ENCODE measurements at regions not wholly inside any gene's neighbourhood (a gene's known extent, or its start where the extent isn't known, plus 50 kb on each side); places are given as distances from the start of the nearest gene placed in this dataset.
"Not testable (repeated sequence)": the region's sequence is repeated elsewhere in the genome, so short reads cannot be mapped to it uniquely, and the experiment has no call there.

GRCh38 chr2:109727929-109728447 lies 66.1 kb upstream of the RGPD5 start:
- Histone ChIP-seq H3K9me3 (peaks cover 0 to 4% (median 0%) of the 10 kb centered on the region in 12 donors), H3K4me3 (no peak overlapping the region), H3K27ac (no peak overlapping the region), H3K36me3 (no peaks in the 10 kb centered on the region), H3K4me1 (peaks cover 0 to 7% (median 0%) of the 10 kb centered on the region in 12 donors), H3K27me3 (no peaks in the 10 kb centered on the region)
- DNase-seq = no peak
- no peak for ATAC-seq
- WGBS, 4 donors = 94 to 99% (median 97%) methylated on average over 4 of the region's 4 CpGs
- intact Hi-C loops (cut with DNase I) = no loop called here
- TF ChIP-seq CTCF (IDR thresholded peaks at IDR 0.05) (no peak), POLR2A (IDR thresholded peaks at IDR 0.05) (no peak)

GRCh38 chr2:109733746-109734145 lies 60.4 kb upstream of the RGPD5 start:
- 87 to 97% (median 92%) methylated on average over 14 of the region's 14 CpGs for WGBS, 4 donors
- ATAC-seq; H3K27me3 ChIP-seq; DNase-seq; H3K9me3 ChIP-seq; intact Hi-C loops (cut with DNase I); H3K4me3 ChIP-seq; H3K27ac ChIP-seq; H3K4me1 ChIP-seq; H3K36me3 ChIP-seq: not testable (repeated sequence)

GRCh38 chr2:109736177-109736827 lies 57.8 kb upstream of the RGPD5 start:
- TF ChIP-seq POLR2A (IDR thresholded peaks at IDR 0.05) = no peak
- peak; percentile 39 to 86 (median 74) for TF ChIP-seq CTCF (IDR thresholded peaks at IDR 0.05)
- ATAC-seq (peak in 3 of 4 donors; percentile 50 to 75 (median 61)), DNase-seq (peak in 4 of 5 donors; percentile 39 to 54 (median 46))
- Histone ChIP-seq H3K36me3 (no peaks in the 10 kb centered on the region), H3K27me3 (no peaks in the 10 kb centered on the region), H3K4me3 (no peak overlapping the region), H3K4me1 (no peaks in the 10 kb centered on the region), H3K9me3 (peaks cover 0 to 6% (median 0%) of the 10 kb centered on the region in 12 donors), H3K27ac (no peak overlapping the region)
- 56 to 60% (median 56%) methylated on average over 15 of the region's 15 CpGs for WGBS, 4 donors
- intact Hi-C loops (cut with DNase I) = loop anchor here in 6 of 10 donors (1.0 to 5.0 kb wide), 3 partner anchors 189 to 192 kb away; no protein-coding TSS in a partner anchor
